Panc1 (cell line): ENCODE measurements at regions not wholly inside any gene's neighbourhood (a gene's known extent, or its start where the extent isn't known, plus 50 kb on each side); places are given as distances from the start of the nearest gene placed in this dataset.
"Not testable (repeated sequence)": the region's sequence is repeated elsewhere in the genome, so short reads cannot be mapped to it uniquely, and the experiment has no call there.

Experiments
- ATAC-seq: fragments of 200-7000 bp; cut with Tn5 transposase; 2 replicates; pipeline ENCODE4 v1.9.1; 2020; ENCODE audit warnings: mild to moderate bottlenecking, moderate library complexity
- BruUV-seq: library from RNA; stranded (reverse); fragments of 400-500 nt; replicated peaks from 2 replicates; lab custom pipeline; 2021; lab: Mats Ljungman, UMichigan
- CTCF ChIA-PET: fragments of 300-600 bp; sonication (Branson Sonifier 250); formaldehyde crosslinking; loops from one replicate; lab custom pipeline; 2022; ENCODE audit warnings: antibody characterized with exemption; lab: Charles Lee
- POLR2A ChIA-PET: fragments of 300-600 bp; sonication (Branson Sonifier 250); formaldehyde crosslinking; loops from one replicate; lab custom pipeline; 2022; ENCODE audit warnings: antibody characterized with exemption; lab: Charles Lee
- DNase-seq: peaks from one replicate; pipeline ENCODE4 v3.0.0-alpha.2; 2010; ENCODE audit warnings: low read depth, low spot score
- H3K27ac ChIP-seq: 2 replicates; pipeline ENCODE4 v1.5.1; 2011; ENCODE audit warnings: mild to moderate bottlenecking, low read length, inconsistent platforms
- H3K27me3 ChIP-seq: fragments of 200-500 bp; sonication (Bioruptor generic); 2 replicates; pipeline ENCODE4 v1.6.0; 2014; ENCODE audit warnings: low read length, inconsistent platforms; ENCODE audit not compliant: control insufficient read depth, insufficient read depth
- H3K36me3 ChIP-seq: fragments of 200-500 bp; sonication (Bioruptor generic); 2 replicates; pipeline ENCODE4 v1.5.1; 2014; ENCODE audit warnings: inconsistent platforms, mild to moderate bottlenecking, low read length, moderate library complexity; ENCODE audit not compliant: control insufficient read depth, insufficient read depth
- H3K4me1 ChIP-seq: 2 replicates; pipeline ENCODE4 v1.5.1; 2011; ENCODE audit warnings: inconsistent platforms, mild to moderate bottlenecking, low read length, moderate library complexity; ENCODE audit not compliant: control insufficient read depth, insufficient read depth
- H3K4me3 ChIP-seq, 2 experiments: 2 replicates each; pipeline ENCODE4 v1.5.1; 2011 to 2012; ENCODE audit warnings: low read depth in 2 of 2, low read length in 2 of 2, mild to moderate bottlenecking in 2 of 2, inconsistent platforms in 1 of 2, moderate library complexity in 1 of 2
- H3K9me3 ChIP-seq: fragments of 200-500 bp; sonication (Bioruptor generic); 2 replicates; pipeline ENCODE4 v1.5.1; 2014; ENCODE audit warnings: low read depth, mild to moderate bottlenecking, inconsistent platforms, low read length, moderate library complexity; ENCODE audit not compliant: control insufficient read depth, insufficient read depth
- POLR2AphosphoS5 ChIP-seq: IDR thresholded peaks from 2 replicates; pipeline ENCODE4 v1.6.1; 2012; ENCODE audit warnings: mild to moderate bottlenecking, low read depth, low read length, moderate library complexity
- SIN3A ChIP-seq: IDR thresholded peaks from 2 replicates; pipeline ENCODE4 v1.6.1; 2012; ENCODE audit warnings: low read depth, mild to moderate bottlenecking, low read length, moderate library complexity, borderline replicate concordance; ENCODE audit not compliant: insufficient read depth
- TCF7L2 ChIP-seq: IDR thresholded peaks from 2 replicates; pipeline ENCODE4 v1.6.1; 2011; ENCODE audit warnings: mild to moderate bottlenecking, low read depth, low read length, inconsistent platforms
- in situ Hi-C: cut with HindIII; loops from 2 replicates; pipeline ENCODE4 v1.10.0; 2016; ENCODE audit warnings: low sequenced_read_pairs, low pct_unique_long_range_greater_than_20kb
- intact Hi-C: fragments of 100-400 bp; cut with micrococcal nuclease; formaldehyde crosslinking; loops from one replicate; pipeline ENCODE4 v1.10.0; 2022; ENCODE audit not compliant: unreplicated experiment
- TF ChIP-seq, protein P1 (sequence below): fragments of 450-650 bp; IDR thresholded peaks from 2 replicates; pipeline ENCODE4 v1.5.1; 2017; ENCODE audit warnings: mild to moderate bottlenecking
- TF ChIP-seq, protein P2 (sequence below), 2 experiments: IDR thresholded peaks; 2 replicates each; pipeline ENCODE4 v1.6.1; 2011 to 2012; ENCODE audit warnings: low read depth in 2 of 2, control low read depth in 1 of 2, low read length in 1 of 2, mild to moderate bottlenecking in 1 of 2, moderate library complexity in 1 of 2; ENCODE audit not compliant: insufficient read depth in 1 of 2

DNA sequence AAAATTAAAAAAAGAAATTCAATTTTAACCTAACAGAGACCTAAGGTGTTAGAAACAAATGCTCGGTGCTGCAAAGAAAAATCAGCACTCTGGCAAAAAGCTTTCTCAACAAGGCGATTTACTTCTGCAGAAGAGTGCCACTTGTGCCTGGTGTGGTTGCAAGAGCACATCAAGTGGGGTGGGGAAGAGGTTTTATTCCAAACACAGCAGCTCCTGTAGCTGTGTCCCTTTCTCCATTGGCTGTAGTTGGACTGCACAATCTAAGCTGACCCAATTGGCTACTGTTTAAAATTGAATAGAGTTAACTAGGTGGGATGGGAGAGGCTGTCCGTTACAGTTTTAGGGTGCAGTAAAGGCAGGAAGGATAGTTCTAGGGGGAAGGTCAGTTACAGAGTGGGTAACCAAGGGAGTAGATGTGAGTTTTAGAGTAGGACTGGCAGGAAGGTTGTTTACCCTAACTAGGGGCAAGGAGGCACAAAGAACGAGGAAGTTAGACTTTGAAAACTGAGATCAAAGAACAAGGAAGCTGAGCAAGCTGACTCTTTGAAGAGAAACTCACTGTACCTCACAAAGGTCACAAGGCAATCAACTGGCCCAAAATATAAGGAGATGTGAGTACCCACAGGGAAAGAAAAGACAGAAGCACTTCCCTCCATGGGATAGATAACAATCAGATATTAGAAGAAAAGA, 145.7 kb downstream of the LIG4 start:
- no peaks in the 10 kb centered on the region for H3K27me3 ChIP-seq
- H3K4me1 ChIP-seq: no peaks in the 10 kb centered on the region
- H3K36me3 ChIP-seq: no peaks in the 10 kb centered on the region
- TF ChIP-seq, protein P1, sequence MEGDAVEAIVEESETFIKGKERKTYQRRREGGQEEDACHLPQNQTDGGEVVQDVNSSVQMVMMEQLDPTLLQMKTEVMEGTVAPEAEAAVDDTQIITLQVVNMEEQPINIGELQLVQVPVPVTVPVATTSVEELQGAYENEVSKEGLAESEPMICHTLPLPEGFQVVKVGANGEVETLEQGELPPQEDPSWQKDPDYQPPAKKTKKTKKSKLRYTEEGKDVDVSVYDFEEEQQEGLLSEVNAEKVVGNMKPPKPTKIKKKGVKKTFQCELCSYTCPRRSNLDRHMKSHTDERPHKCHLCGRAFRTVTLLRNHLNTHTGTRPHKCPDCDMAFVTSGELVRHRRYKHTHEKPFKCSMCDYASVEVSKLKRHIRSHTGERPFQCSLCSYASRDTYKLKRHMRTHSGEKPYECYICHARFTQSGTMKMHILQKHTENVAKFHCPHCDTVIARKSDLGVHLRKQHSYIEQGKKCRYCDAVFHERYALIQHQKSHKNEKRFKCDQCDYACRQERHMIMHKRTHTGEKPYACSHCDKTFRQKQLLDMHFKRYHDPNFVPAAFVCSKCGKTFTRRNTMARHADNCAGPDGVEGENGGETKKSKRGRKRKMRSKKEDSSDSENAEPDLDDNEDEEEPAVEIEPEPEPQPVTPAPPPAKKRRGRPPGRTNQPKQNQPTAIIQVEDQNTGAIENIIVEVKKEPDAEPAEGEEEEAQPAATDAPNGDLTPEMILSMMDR: no peak
- TF ChIP-seq TCF7L2 (no peak), SIN3A (no peak), POLR2AphosphoS5 (no peak)
- TF ChIP-seq, protein P2, sequence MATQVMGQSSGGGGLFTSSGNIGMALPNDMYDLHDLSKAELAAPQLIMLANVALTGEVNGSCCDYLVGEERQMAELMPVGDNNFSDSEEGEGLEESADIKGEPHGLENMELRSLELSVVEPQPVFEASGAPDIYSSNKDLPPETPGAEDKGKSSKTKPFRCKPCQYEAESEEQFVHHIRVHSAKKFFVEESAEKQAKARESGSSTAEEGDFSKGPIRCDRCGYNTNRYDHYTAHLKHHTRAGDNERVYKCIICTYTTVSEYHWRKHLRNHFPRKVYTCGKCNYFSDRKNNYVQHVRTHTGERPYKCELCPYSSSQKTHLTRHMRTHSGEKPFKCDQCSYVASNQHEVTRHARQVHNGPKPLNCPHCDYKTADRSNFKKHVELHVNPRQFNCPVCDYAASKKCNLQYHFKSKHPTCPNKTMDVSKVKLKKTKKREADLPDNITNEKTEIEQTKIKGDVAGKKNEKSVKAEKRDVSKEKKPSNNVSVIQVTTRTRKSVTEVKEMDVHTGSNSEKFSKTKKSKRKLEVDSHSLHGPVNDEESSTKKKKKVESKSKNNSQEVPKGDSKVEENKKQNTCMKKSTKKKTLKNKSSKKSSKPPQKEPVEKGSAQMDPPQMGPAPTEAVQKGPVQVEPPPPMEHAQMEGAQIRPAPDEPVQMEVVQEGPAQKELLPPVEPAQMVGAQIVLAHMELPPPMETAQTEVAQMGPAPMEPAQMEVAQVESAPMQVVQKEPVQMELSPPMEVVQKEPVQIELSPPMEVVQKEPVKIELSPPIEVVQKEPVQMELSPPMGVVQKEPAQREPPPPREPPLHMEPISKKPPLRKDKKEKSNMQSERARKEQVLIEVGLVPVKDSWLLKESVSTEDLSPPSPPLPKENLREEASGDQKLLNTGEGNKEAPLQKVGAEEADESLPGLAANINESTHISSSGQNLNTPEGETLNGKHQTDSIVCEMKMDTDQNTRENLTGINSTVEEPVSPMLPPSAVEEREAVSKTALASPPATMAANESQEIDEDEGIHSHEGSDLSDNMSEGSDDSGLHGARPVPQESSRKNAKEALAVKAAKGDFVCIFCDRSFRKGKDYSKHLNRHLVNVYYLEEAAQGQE (IDR thresholded peaks at IDR 0.05; ENCODE audit: insufficient read depth in 1 of 2, low read depth in 2 of 2, low read length in 1 of 2): no peak
- H3K27ac ChIP-seq: no peak overlapping the region
- CTCF ChIA-PET: no interaction called here
- no TSS peak for BruUV-seq
- no peak for DNase-seq
- POLR2A ChIA-PET: no interaction called here
- no peak overlapping the region for H3K4me3 ChIP-seq
- no peaks in the 10 kb centered on the region for H3K9me3 ChIP-seq
- in situ Hi-C loops (no loop called here), intact Hi-C loops (no loop called here)
- ATAC-seq: no peak

DNA sequence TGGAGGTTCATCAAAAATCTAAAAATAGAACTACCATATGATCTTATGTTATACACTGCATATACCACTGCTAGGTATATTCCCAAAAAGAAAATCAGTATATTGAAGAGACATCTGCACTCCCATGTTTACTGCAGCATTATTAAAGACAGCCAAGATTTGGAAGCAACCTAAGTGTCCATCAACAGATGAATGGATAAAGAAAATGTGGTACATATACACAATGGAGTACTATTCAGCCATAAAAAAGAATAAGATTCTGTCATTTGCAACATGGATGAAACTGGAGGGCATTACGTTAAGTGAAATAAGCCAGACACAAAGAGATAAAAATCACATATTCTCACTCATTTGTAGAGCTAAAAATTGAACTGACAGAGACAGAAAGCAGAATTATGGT, 151.0 kb downstream of the LIG4 start:
- H3K27ac ChIP-seq, intact Hi-C loops, H3K9me3 ChIP-seq, H3K27me3 ChIP-seq, DNase-seq, ATAC-seq, POLR2A ChIA-PET, H3K36me3 ChIP-seq, in situ Hi-C loops, CTCF ChIA-PET, H3K4me1 ChIP-seq, BruUV-seq, H3K4me3 ChIP-seq: not testable (repeated sequence)

DNA sequence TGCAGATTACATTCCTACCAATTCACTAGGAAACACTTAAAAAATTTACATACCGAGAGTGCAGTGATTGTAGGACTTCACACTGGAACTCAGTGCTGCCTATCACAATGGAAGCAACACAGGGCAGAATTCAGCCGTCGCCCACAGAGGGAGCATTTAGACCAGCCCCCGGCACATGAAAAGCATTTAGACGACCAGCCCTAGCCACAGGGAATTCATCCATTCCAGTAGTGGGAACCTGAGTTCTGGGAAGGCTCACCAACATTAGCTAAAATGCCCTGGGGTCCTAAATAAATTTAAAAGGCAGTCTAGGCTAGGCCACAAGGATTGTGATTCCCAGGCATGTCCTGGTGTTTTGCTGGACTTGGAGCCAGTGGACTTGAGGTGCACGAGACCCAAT, 155.2 kb downstream of the LIG4 start:
- ChIA-PET CTCF (no interaction called here), POLR2A (no interaction called here)
- BruUV-seq: no TSS peak
- Histone ChIP-seq H3K27me3 (no peaks in the 10 kb centered on the region), H3K4me3 (no peak overlapping the region), H3K9me3 (no peaks in the 10 kb centered on the region), H3K36me3 (no peaks in the 10 kb centered on the region), H3K4me1 (no peaks in the 10 kb centered on the region), H3K27ac (no peak overlapping the region)
- ATAC-seq (no peak), DNase-seq (no peak)
- in situ Hi-C loops: no loop called here
- intact Hi-C loops: no loop called here
- no peak for TF ChIP-seq SIN3A
- TF ChIP-seq, protein P1: no peak
- no peak for TF ChIP-seq TCF7L2
- TF ChIP-seq, protein P2 (IDR thresholded peaks at IDR 0.05; ENCODE audit: insufficient read depth in 1 of 2, low read depth in 2 of 2, low read length in 1 of 2): no peak
- TF ChIP-seq POLR2AphosphoS5: no peak
